Progenitor cell of endocrine pancreas (in vitro differentiated cells): ENCODE measurements at regions not wholly inside any gene's neighbourhood (a gene's known extent, or its start where the extent isn't known, plus 50 kb on each side); places are given as distances from the start of the nearest gene placed in this dataset.

Source experiments
- DNase-seq: peaks from one replicate; pipeline ENCODE4 v3.0.0; 2021; ENCODE audit warnings: low spot score; ENCODE audit not compliant: unreplicated experiment
- H3K27ac Mint-ChIP-seq: 2 replicates; pipeline ENCODE4 v1.8.0; 2021; ENCODE audit warnings: mild to moderate bottlenecking, moderate library complexity, mixed read lengths
- H3K27me3 Mint-ChIP-seq: 2 replicates; pipeline ENCODE4 v1.8.0; 2021; ENCODE audit warnings: mixed read lengths
- H3K36me3 Mint-ChIP-seq: 2 replicates; pipeline ENCODE4 v1.8.0; 2022; ENCODE audit warnings: mixed read lengths; ENCODE audit not compliant: insufficient read depth
- H3K4me1 Mint-ChIP-seq: 2 replicates; pipeline ENCODE4 v1.8.0; 2021; ENCODE audit warnings: low read depth, mixed read lengths
- H3K4me3 Mint-ChIP-seq: 2 replicates; pipeline ENCODE4 v1.8.0; 2021; ENCODE audit warnings: low read depth, mild to moderate bottlenecking, moderate library complexity, mixed read lengths
- H3K9me3 Mint-ChIP-seq: 2 replicates; pipeline ENCODE4 v1.8.0; 2021; ENCODE audit warnings: low read depth, mixed read lengths
- CTCF ChIP-seq: fragments of 200-600 bp; sonication (generic); IDR thresholded peaks from one replicate; pipeline ENCODE4 v1.5.0; 2021; ENCODE audit warnings: antibody characterized with exemption, mild to moderate bottlenecking; ENCODE audit not compliant: unreplicated experiment

GRCh38 chr2:205906419-205906818 lies 179.6 kb downstream of the INO80D start:
- peaks cover 6% of the 10 kb centered on the region for H3K27me3 Mint-ChIP-seq
- no peaks in the 10 kb centered on the region for H3K36me3 Mint-ChIP-seq
- peaks cover 9% of the 10 kb centered on the region for H3K9me3 Mint-ChIP-seq
- no peak overlapping the region for H3K27ac Mint-ChIP-seq
- no peak for DNase-seq
- no peak overlapping the region for H3K4me3 Mint-ChIP-seq
- H3K4me1 Mint-ChIP-seq, result peaks cover 23% of the 10 kb centered on the region
- no peak for TF ChIP-seq CTCF

- Mint-ChIP-seq H3K36me3 (no peaks in the 10 kb centered on the region), H3K9me3 (peaks cover 9% of the 10 kb centered on the region), H3K27me3 (peaks cover 6% of the 10 kb centered on the region), H3K4me3 (no peak overlapping the region), H3K4me1 (peaks cover 23% of the 10 kb centered on the region), H3K27ac (no peak overlapping the region)
- no peak for DNase-seq
- TF ChIP-seq CTCF, result no peak
Observed at GRCh38 chr2:205905576-205905975, 180.4 kb downstream of the INO80D start.

- no peak overlapping the region for H3K27ac Mint-ChIP-seq
- H3K4me1 Mint-ChIP-seq, result peaks cover 23% of the 10 kb centered on the region
- H3K4me3 Mint-ChIP-seq, result no peak overlapping the region
- no peaks in the 10 kb centered on the region for H3K36me3 Mint-ChIP-seq
- peaks cover 4% of the 10 kb centered on the region for H3K27me3 Mint-ChIP-seq
- TF ChIP-seq CTCF, result no peak
- H3K9me3 Mint-ChIP-seq, result peaks cover 9% of the 10 kb centered on the region
- no peak for DNase-seq
Observed at GRCh38 chr2:205904873-205905272, 181.1 kb downstream of the INO80D start.

GRCh38 chr2:205903549-205904129 lies 182.3 kb downstream of the INO80D start:
- TF ChIP-seq CTCF, result peak; percentile 50
- Mint-ChIP-seq H3K27ac (no peak overlapping the region), H3K4me1 (peaks cover 23% of the 10 kb centered on the region), H3K4me3 (no peak overlapping the region), H3K27me3 (peaks cover 3% of the 10 kb centered on the region), H3K9me3 (peaks cover 9% of the 10 kb centered on the region), H3K36me3 (no peaks in the 10 kb centered on the region)
- DNase-seq, result no peak

- no peak for DNase-seq
- H3K4me3 Mint-ChIP-seq, result no peak overlapping the region
- peaks cover 12% of the 10 kb centered on the region for H3K9me3 Mint-ChIP-seq
- no peak for TF ChIP-seq CTCF
- no peaks in the 10 kb centered on the region for H3K36me3 Mint-ChIP-seq
- H3K4me1 Mint-ChIP-seq, result peaks cover 23% of the 10 kb centered on the region
- peaks cover 3% of the 10 kb centered on the region for H3K27me3 Mint-ChIP-seq
- peak overlapping the region; percentile 89 for H3K27ac Mint-ChIP-seq
Observed at GRCh38 chr2:205902900-205903237, 183.1 kb downstream of the INO80D start.
